GM12892 (cell line): ENCODE measurements at regions not wholly inside any gene's neighbourhood (a gene's known extent, or its start where the extent isn't known, plus 50 kb on each side); places are given as distances from the start of the nearest gene placed in this dataset.

Experiments
- POLR2A ChIP-seq: IDR thresholded peaks from 2 replicates; pipeline ENCODE4 v1.6.1; 2011; ENCODE audit warnings: low read depth, low read length, control low read depth
- TAF1 ChIP-seq: IDR thresholded peaks from 2 replicates; pipeline ENCODE4 v1.6.1; 2011; ENCODE audit warnings: low read depth, mild to moderate bottlenecking, control low read depth, low read length, borderline replicate concordance

DNA sequence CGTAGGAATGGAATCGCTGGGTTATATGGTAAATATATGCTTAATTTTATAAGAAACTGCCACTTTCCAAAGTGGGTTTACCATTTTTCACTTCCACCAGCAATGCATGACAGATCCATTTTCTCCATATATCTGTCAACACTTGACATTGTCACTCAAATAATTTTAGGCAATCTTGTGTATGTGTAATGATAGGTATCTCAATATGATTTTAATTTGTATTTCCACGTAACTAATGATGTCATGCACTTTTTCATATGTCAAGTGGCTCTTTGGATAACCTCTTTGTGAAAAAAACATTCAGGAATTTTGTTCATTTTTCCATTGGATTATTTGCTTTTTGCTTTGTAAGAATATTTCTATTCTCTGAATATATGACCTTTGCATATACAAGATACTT, 419.9 kb downstream of the BTBD3 start:
- TF ChIP-seq POLR2A (no peak), TAF1 (no peak)
